GM12878 (cell line): ENCODE measurements at regions not wholly inside any gene's neighbourhood (a gene's known extent, or its start where the extent isn't known, plus 50 kb on each side); places are given as distances from the start of the nearest gene placed in this dataset.

Experiments used
- ATAC-seq: fragments of 200-7000 bp; cut with Tn5 transposase; 3 replicates; pipeline ENCODE4 v1.9.1; 2020; ENCODE audit warnings: mild to moderate bottlenecking, moderate library complexity
- BruUV-seq: library from RNA; stranded (reverse); fragments of 400-500 nt; replicated peaks from 2 replicates; lab custom pipeline; 2021; lab: Mats Ljungman, UMichigan
- CTCF ChIA-PET: fragments of 300-600 bp; sonication (Branson Sonifier 250); formaldehyde crosslinking; extraction: SDS; loops from one replicate; lab custom pipeline; 2021; ENCODE audit warnings: inconsistent platforms; lab: Yijun Ruan, JAX
- POLR2A ChIA-PET: fragments of 350-600 bp; formaldehyde crosslinking; extraction: SDS; loops from one replicate; lab custom pipeline; 2021; ENCODE audit warnings: inconsistent platforms; lab: Charles Lee
- RAD21 ChIA-PET: fragments of 300-600 bp; sonication (Branson Sonifier 250); formaldehyde crosslinking; loops from one replicate; lab custom pipeline; 2023; ENCODE audit warnings: antibody characterized with exemption; ENCODE audit not compliant: unreplicated experiment; lab: Charles Lee
- SMC1A ChIA-PET: fragments of 300-600 bp; sonication (Branson Sonifier 250); formaldehyde crosslinking; loops from one replicate; lab custom pipeline; 2023; ENCODE audit not compliant: unreplicated experiment, uncharacterized antibody; lab: Charles Lee
- DNase-seq: peaks from one replicate; pipeline ENCODE4 v3.0.0-alpha.2; 2011; ENCODE audit warnings: low read depth, low spot score
- FAIRE-seq: peaks from 3 replicates; lab custom pipeline; 2011; peaks lifted over from hg19 to GRCh38; lab: Jason Lieb, UNC
- H2AFZ ChIP-seq: 2 replicates; pipeline ENCODE4 v1.6.0; 2011; ENCODE audit warnings: low read depth, low read length, control low read depth; ENCODE audit not compliant: control insufficient read depth
- H3K27ac ChIP-seq: 2 replicates; pipeline ENCODE4 v1.5.1; 2011; ENCODE audit warnings: control low read depth; ENCODE audit not compliant: control insufficient read depth, insufficient read depth
- H3K27me3 ChIP-seq, 2 experiments: replicated peaks in 1 of 2; 2 replicates each; pipeline versions ENCODE4 v1.6.0 to v1.6.1; 2011; ENCODE audit warnings: low read length in 1 of 2; ENCODE audit not compliant: control insufficient read depth in 2 of 2, insufficient read depth in 2 of 2
- H3K36me3 ChIP-seq, 2 experiments: 2 replicates each; pipeline ENCODE4 v1.5.1; 2011; ENCODE audit warnings: low read length in 1 of 2; ENCODE audit not compliant: control insufficient read depth in 2 of 2, insufficient read depth in 2 of 2
- H3K4me1 ChIP-seq: 2 replicates; pipeline ENCODE4 v1.6.1; 2011; ENCODE audit warnings: mild to moderate bottlenecking, low read length, moderate library complexity, mixed read lengths; ENCODE audit not compliant: control insufficient read depth, insufficient read depth
- H3K4me2 ChIP-seq: 2 replicates; pipeline ENCODE4 v1.6.0; 2011; ENCODE audit warnings: control low read depth; ENCODE audit not compliant: control insufficient read depth, insufficient read depth
- H3K4me3 ChIP-seq: fragments of 200-600 bp; sonication (generic); 2 replicates; pipeline ENCODE4 v1.5.1; 2016
- H3K79me2 ChIP-seq: 2 replicates; pipeline ENCODE4 v1.6.0; 2011; ENCODE audit warnings: low read length; ENCODE audit not compliant: control insufficient read depth, insufficient read depth
- H3K9ac ChIP-seq: 2 replicates; pipeline ENCODE4 v1.8.0; 2011; ENCODE audit warnings: low read length, control low read depth, mixed read lengths; ENCODE audit not compliant: control insufficient read depth, insufficient read depth
- H3K9me3 ChIP-seq: replicated peaks from 3 replicates; pipeline ENCODE4 v1.5.1; 2011; ENCODE audit warnings: mild to moderate bottlenecking, low read length; ENCODE audit not compliant: control insufficient read depth, insufficient read depth
- H4K20me1 ChIP-seq: 2 replicates; pipeline ENCODE4 v1.6.0; 2011; ENCODE audit not compliant: control insufficient read depth, insufficient read depth
- CUX1 ChIP-seq: IDR thresholded peaks from 2 replicates; pipeline ENCODE4 v1.6.1; 2012; ENCODE audit warnings: improper control_type of control experiment, low read depth, low read length; ENCODE audit not compliant: insufficient replicate concordance
- ELK1 ChIP-seq: IDR thresholded peaks from 2 replicates; pipeline ENCODE4 v1.6.1; 2012; ENCODE audit warnings: low read depth, low read length, improper control_type of control experiment
- MAX ChIP-seq: IDR thresholded peaks from 2 replicates; pipeline ENCODE4 v1.6.1; 2012; ENCODE audit warnings: low read depth, low read length, improper control_type of control experiment
- REST ChIP-seq: IDR thresholded peaks from 2 replicates; pipeline ENCODE4 v1.6.1; 2012; ENCODE audit warnings: mild to moderate bottlenecking, low read depth, low read length
- SMC3 ChIP-seq: IDR thresholded peaks from 2 replicates; pipeline ENCODE4 v1.6.1; 2011; ENCODE audit warnings: low read length, improper control_type of control experiment, borderline replicate concordance
- SUZ12 ChIP-seq: fragments of 200-600 bp; sonication (generic); IDR thresholded peaks from one replicate; pipeline ENCODE4 v1.6.1; 2018; ENCODE audit warnings: antibody characterized with exemption, mild to moderate bottlenecking; ENCODE audit not compliant: unreplicated experiment
- ZNF274 ChIP-seq: IDR thresholded peaks from one replicate; pipeline ENCODE4 v1.8.0; 2011; ENCODE audit not compliant: insufficient read length, insufficient read depth
- ZNF687 ChIP-seq: fragments of 450-650 bp; IDR thresholded peaks from 2 replicates; pipeline ENCODE4 v1.6.1; 2017; ENCODE audit warnings: mild to moderate bottlenecking, moderate library complexity
- WGBS: methylation state at CpG from one replicate; pipeline ENCODE4 v1.1.6; 2016; ENCODE audit warnings: low lambda C conversion rate; ENCODE audit not compliant: insufficient replicate concordance, insufficient coverage; ENCODE audit errors: missing lambda C conversion rate; 5-methylcytosine and 5-hydroxymethylcytosine counted together
- in situ Hi-C: fragments of 300-500 bp; cut with MboI; formaldehyde crosslinking; loops from 9 replicates; pipeline ENCODE4 v1.14.3; 2018; ENCODE audit warnings: mixed read lengths
- intact Hi-C: fragments of 100-400 bp; cut with micrococcal nuclease; formaldehyde crosslinking; loops from one replicate; pipeline ENCODE4 v1.14.2; 2022; ENCODE audit not compliant: unreplicated experiment

GRCh38 chr4:53886090-53886489 is 178.3 kb downstream of the CHIC2 start (continued):
- TF ChIP-seq ELK1 (no peak), SUZ12 (no peak), SMC3 (no peak)

GRCh38 chr4:53885668-53886067 is 178.7 kb downstream of the CHIC2 start:
- no peak overlapping the region for H3K4me2 ChIP-seq
- ATAC-seq (no peak), FAIRE-seq (no peak), DNase-seq (no peak)
- intact Hi-C loops: no loop called here
- RAD21 ChIA-PET: no interaction called here
- no peak overlapping the region for H3K27ac ChIP-seq
- BruUV-seq: no TSS peak
- POLR2A ChIA-PET: no interaction called here
- no peaks in the 10 kb centered on the region for H3K27me3 ChIP-seq
- CTCF ChIA-PET: interaction anchor here (1.0 kb wide), 1 partner anchor 12 kb away, joined by 3 read pairs; no protein-coding TSS in a partner anchor
- in situ Hi-C loops: no loop called here
- WGBS: 0% methylated on average over 2 of the region's 2 CpGs
- H3K79me2 ChIP-seq: no peaks in the 10 kb centered on the region
- SMC1A ChIA-PET: no interaction called here
- no peak overlapping the region for H3K9ac ChIP-seq
- H4K20me1 ChIP-seq: no peaks in the 10 kb centered on the region
- H3K9me3 ChIP-seq: no peaks in the 10 kb centered on the region
- H3K36me3 ChIP-seq: no peaks in the 10 kb centered on the region
- no peak overlapping the region for H2AFZ ChIP-seq
- no peaks in the 10 kb centered on the region for H3K4me1 ChIP-seq
- H3K4me3 ChIP-seq: no peak overlapping the region
- no peak for TF ChIP-seq REST
- TF ChIP-seq MAX: no peak
- no peak for TF ChIP-seq ZNF274
- TF ChIP-seq ZNF687: no peak
- no peak for TF ChIP-seq CUX1
